Inflammatory macrophage treated with lipopolysaccharide for 4 hours (primary cell): ENCODE measurements at regions not wholly inside any gene's neighbourhood (a gene's known extent, or its start where the extent isn't known, plus 50 kb on each side); places are given as distances from the start of the nearest gene placed in this dataset.
"Not testable (repeated sequence)": the region's sequence is repeated elsewhere in the genome, so short reads cannot be mapped to it uniquely, and the experiment has no call there.

ENCODE experiments used
- DNase-seq: peaks from one replicate; pipeline ENCODE4 v3.0.0-alpha.2; 2020

DNA sequence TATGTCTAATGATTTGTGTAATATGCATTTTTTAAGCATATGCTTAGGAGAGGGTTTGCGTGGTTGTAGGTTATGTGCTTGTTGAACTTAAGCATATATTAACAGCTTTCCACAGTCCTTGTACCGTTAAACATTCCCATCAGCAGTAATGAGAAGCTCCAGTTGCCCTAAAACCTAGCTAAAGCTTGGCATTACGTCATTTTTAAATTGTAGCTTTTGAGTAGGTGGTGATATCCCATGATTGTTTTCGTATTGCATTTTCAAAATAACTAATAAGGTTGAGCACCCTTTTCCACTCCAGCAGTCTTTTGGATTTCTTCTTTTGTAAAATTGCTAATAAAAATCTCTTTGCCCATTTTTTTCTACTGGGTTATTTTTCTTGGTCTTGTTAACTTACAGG, 453.1 kb upstream of the GCFC2 start:
- DNase-seq: no peak

DNA sequence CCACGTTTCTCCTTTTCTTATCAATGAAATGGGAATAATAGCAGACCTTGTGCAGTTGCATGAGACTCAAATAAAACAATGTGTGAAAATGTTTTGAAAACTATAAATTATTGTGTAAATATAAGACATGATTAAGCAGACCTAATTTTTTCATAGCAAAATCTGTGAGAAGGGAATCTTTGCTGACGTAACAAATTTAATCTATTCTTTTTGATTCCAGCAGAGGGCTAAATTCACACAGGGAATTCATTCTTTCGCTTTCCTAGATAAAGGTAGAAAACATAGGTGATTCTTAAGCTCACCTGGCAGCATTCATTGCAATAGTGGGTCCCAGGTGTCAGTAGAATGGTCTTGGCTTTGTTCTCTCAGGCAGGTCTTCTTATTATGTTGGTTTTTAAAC, 450.0 kb upstream of the GCFC2 start:
- no peak for DNase-seq

GRCh38 chr2:76159042-76159648, 448.4 kb upstream of the GCFC2 start:
- DNase-seq: no peak

- no peak for DNase-seq
Measured at GRCh38 chr2:76157531-76157930, 446.8 kb upstream of the GCFC2 start.

GRCh38 chr2:76154981-76155380, 444.3 kb upstream of the GCFC2 start:
- DNase-seq: no peak

GRCh38 chr2:76149846-76150245, 439.1 kb upstream of the GCFC2 start:
- no peak for DNase-seq

GRCh38 chr2:76139303-76139702, 428.6 kb upstream of the GCFC2 start:
- DNase-seq: not testable (repeated sequence)

DNA sequence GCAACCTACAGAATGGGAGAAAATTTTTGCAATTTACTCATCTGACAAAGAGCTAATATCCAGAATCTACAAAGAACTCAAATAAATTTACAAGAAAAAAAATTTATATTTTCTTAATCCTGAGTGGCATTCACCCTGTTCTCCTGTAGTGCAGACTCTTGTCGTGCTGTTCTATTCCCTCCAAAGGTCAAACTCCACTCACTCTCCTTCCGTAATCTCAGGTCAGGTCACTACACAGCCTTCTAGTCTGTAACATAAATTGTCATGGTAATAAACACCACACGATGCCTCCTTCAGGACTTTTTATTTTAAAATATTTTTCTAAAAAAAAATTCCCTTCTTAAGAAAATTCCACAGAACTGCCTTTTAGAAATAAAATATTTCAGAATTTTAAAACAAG, 417.9 kb upstream of the GCFC2 start:
- DNase-seq: no peak

DNA sequence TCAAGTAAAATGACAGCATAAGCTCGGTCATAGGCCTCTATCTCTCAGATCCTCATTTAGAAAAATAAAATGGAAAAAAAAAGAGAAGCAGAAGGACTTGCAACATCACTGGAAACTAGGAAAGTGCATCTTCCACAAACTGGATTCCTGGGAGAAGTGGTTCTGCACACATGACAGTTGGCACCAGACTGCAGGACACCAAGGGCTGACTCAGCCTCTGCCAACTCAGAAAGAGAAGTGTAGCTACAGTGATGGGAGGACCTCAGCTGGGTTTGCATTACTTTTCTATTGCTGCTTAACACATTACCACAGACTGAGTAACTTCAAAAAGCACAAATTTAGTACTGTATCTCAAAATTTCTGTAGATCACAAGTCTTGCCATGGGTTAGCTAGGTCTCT, 409.5 kb upstream of the GCFC2 start:
- DNase-seq: no peak

GRCh38 chr2:76089683-76090082, 379.0 kb upstream of the GCFC2 start:
- DNase-seq: no peak

GRCh38 chr2:76083248-76083647, 372.5 kb upstream of the GCFC2 start:
- no peak for DNase-seq

- DNase-seq: no peak
Measured at GRCh38 chr2:76082509-76082908, 371.8 kb upstream of the GCFC2 start.

DNA sequence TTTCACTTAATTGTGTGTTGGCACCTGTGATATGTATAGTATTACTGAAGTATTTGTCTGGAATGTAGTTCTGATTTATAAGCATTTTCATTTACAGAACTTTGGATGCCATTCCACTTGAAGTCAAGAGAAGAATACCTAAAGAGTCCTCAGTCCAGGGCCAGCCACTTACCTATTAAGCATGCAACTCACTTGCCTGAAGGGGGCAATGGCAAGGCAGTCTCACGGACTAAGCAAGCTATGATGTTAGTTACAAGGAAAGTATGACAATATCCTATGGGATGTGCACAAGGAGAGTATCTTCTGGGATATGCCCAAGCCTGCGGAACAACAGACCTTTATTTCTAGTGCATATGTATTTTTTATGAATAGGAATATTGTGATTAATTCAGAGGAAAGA, 369.4 kb upstream of the GCFC2 start:
- DNase-seq: no peak

GRCh38 chr2:76075126-76075525, 364.4 kb upstream of the GCFC2 start:
- DNase-seq: no peak

DNA sequence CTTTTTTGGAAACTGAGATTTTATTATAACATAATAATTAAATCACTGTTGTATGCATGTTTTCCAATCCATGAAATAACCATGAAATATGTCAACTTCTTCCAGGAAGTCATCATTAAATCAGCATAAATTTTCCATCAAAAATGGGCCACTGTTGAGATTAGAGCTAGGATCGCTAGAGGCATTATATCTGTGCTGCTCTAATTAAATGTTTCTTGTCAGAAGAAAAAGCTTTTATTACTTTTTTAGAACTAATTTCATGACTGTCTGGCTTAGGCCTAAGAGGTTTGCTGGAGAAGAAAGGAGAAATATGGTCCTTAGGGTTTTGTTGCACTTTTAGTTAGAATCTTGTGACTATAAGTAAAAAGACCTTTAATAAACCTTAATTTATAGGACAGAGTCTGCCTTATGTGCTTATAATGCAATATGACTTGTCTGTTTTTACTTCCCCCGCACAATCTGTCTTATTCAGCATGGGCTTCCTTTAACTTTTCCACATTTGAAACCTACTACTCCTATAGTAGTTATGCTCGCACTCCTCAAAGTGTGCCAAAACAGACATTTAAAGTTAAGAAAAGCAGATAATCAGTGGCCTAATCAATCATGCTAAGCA, 363.4 kb upstream of the GCFC2 start:
- DNase-seq: no peak

- DNase-seq: no peak
Measured at GRCh38 chr2:76050196-76050595, 339.5 kb upstream of the GCFC2 start.

DNA sequence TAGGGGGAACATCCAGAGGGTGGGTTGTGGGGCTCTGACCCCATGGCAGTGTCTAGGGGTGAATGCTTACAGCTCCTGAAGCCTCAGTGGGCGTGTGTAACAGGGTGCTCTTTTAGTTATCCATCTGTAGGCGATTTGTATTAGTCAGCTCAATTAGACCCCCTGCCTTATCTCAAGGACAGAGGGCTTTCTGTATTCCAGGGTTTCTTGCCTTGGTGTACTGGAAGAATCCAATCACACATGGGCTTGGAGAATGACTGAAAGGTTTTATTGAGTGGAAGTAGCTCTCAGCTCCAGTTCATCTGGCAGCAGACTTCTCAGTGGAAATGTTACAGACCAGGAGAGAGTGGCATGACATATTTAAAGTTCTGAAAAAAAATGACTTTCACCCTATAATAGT, 334.0 kb upstream of the GCFC2 start:
- DNase-seq: no peak

GRCh38 chr2:76039505-76039904, 328.8 kb upstream of the GCFC2 start:
- no peak for DNase-seq

GRCh38 chr2:76027761-76028160, 317.0 kb upstream of the GCFC2 start:
- DNase-seq: no peak

- no peak for DNase-seq
Measured at GRCh38 chr2:76019128-76019527, 308.4 kb upstream of the GCFC2 start.

DNA sequence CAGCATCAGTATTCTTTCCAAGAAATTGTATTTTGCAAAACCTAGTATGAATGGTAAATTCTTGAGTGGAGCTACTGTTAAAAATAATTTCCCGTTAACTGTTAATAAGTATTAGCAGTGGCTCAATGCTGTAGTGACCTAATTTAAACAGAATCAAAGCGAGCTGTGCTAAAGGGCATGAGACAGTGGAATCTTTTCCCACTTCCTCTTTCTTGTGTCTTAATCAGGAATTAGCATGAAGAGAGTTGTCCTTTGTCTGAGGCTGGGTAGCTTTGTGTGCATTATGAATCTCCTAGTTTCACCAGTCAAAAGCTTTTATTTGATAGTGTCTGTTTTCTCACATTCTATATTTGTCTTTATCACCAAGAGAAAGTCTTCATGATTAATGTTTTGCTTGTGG, 298.8 kb upstream of the GCFC2 start:
- no peak for DNase-seq

- no peak for DNase-seq
Measured at GRCh38 chr2:76008001-76008702, 297.4 kb upstream of the GCFC2 start.

GRCh38 chr2:76000425-76000824, 289.7 kb upstream of the GCFC2 start:
- no peak for DNase-seq

DNA sequence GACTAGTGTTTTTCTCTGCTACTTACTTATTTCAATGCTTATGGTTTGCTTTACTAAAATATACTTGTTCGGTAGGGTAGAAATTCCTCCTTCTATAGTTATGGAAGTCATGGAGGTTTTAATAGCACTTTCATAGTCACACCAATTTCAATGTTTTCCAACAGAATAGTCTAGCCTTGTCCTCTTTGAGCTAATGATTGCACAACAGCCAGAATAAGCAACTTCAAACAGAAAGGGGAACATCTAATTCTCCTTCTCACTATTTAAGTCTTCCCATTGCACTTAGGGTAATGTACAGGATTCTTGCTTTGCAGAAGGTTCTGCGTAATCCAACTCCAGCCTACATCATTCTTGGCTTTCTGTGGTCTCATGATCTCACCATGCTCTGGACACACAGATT, 287.7 kb upstream of the GCFC2 start:
- no peak for DNase-seq

DNA sequence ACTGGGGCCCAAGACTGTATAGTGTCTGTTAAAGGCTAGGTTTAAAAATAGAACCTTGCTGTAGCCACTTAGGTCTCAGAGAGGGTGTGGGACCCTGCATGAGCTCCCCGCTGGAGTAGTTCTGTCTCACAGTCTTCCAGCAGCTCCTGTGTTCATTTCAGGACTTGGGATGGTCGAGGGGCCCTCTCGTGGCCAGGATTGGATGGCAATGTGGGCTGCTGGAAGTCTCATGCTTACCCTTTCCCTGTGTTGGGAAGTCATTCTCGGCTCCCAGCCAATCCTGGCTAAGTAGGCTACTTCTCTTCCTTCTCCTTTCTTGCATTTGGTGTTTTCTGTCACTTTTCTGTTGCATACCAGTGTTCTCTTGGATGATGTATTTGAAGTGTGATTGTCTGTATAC, 284.0 kb upstream of the GCFC2 start:
- DNase-seq: no peak
